Embryonic facial prominence (tissue), 1 donor: ENCODE measurements at regions not wholly inside any gene's neighbourhood (a gene's known extent, or its start where the extent isn't known, plus 50 kb on each side); places are given as distances from the start of the nearest gene placed in this dataset.

Experiments used
- DNase-seq: peaks from one replicate; pipeline ENCODE4 v3.0.0-alpha.2; 2016; ENCODE audit errors: extremely low spot score

GRCh38 chr7:85673876-85674275, 487.0 kb upstream of the SEMA3D start:
- DNase-seq: no peak

- no peak for DNase-seq
Measured at GRCh38 chr7:85669225-85669624, 482.4 kb upstream of the SEMA3D start.

GRCh38 chr7:85664341-85664740, 477.5 kb upstream of the SEMA3D start:
- DNase-seq: no peak

- no peak for DNase-seq
Measured at GRCh38 chr7:85659364-85659763, 472.5 kb upstream of the SEMA3D start.

- DNase-seq: no peak
Measured at GRCh38 chr7:85655252-85655651, 468.4 kb upstream of the SEMA3D start.

- DNase-seq: no peak
Measured at GRCh38 chr7:85644272-85644671, 457.4 kb upstream of the SEMA3D start.

- no peak for DNase-seq
Measured at GRCh38 chr7:85641331-85641730, 454.5 kb upstream of the SEMA3D start.

GRCh38 chr7:85638394-85638793, 451.5 kb upstream of the SEMA3D start:
- DNase-seq: no peak

GRCh38 chr7:85634951-85635350, 448.1 kb upstream of the SEMA3D start:
- DNase-seq: no peak

GRCh38 chr7:85630904-85631600, 444.2 kb upstream of the SEMA3D start:
- DNase-seq: no peak

- no peak for DNase-seq
Measured at GRCh38 chr7:85627791-85628586, 441.1 kb upstream of the SEMA3D start.

- DNase-seq: no peak
Measured at GRCh38 chr7:85622059-85622458, 435.2 kb upstream of the SEMA3D start.

- no peak for DNase-seq
Measured at GRCh38 chr7:85620936-85621685, 434.3 kb upstream of the SEMA3D start.

- DNase-seq: no peak
Measured at GRCh38 chr7:85619236-85619635, 432.4 kb upstream of the SEMA3D start.

- no peak for DNase-seq
Measured at GRCh38 chr7:85614684-85615083, 427.8 kb upstream of the SEMA3D start.

- no peak for DNase-seq
Measured at GRCh38 chr7:85612514-85612913, 425.7 kb upstream of the SEMA3D start.

GRCh38 chr7:85608804-85609203, 421.9 kb upstream of the SEMA3D start:
- no peak for DNase-seq

- DNase-seq: no peak
Measured at GRCh38 chr7:85602196-85602595, 415.3 kb upstream of the SEMA3D start.

GRCh38 chr7:85600395-85600794, 413.5 kb upstream of the SEMA3D start:
- DNase-seq: no peak

GRCh38 chr7:85596827-85597226, 410.0 kb upstream of the SEMA3D start:
- DNase-seq: no peak

- no peak for DNase-seq
Measured at GRCh38 chr7:85595750-85596178, 408.9 kb upstream of the SEMA3D start.

- no peak for DNase-seq
Measured at GRCh38 chr7:85593355-85593754, 406.5 kb upstream of the SEMA3D start.

GRCh38 chr7:85587785-85588184, 400.9 kb upstream of the SEMA3D start:
- DNase-seq: no peak
